ENCODE measurements at regions not wholly inside any gene's neighbourhood (a gene's known extent, or its start where the extent isn't known, plus 50 kb on each side); places are given as distances from the start of the nearest gene placed in this dataset.

- FAIRE-seq = no peak
- no peak for TF ChIP-seq CTCF (IDR thresholded peaks at IDR 0.05; ENCODE audit: insufficient read depth, missing control alignments)
These were observed 113.2 kb upstream of the CHST15 start for GRCh38 chr10:124206616-124207015.

GRCh38 chr10:124205432-124205831 is 112.0 kb upstream of the CHST15 start:
- DNase-seq (ENCODE audit: insufficient read length, low spot score) = no peak
- no peak for FAIRE-seq
- no peak for TF ChIP-seq CTCF (IDR thresholded peaks at IDR 0.05; ENCODE audit: insufficient read depth, missing control alignments)

More at GRCh38 chr10:124206616-124207015, 113.2 kb upstream of the CHST15 start:
- DNase-seq (ENCODE audit: insufficient read length, low spot score) = no peak

- no peak for DNase-seq (ENCODE audit: insufficient read length, low spot score)
- no peak for TF ChIP-seq CTCF (IDR thresholded peaks at IDR 0.05; ENCODE audit: insufficient read depth, missing control alignments)
- FAIRE-seq = no peak
These were observed 111.3 kb upstream of the CHST15 start for GRCh38 chr10:124204726-124205125.

- FAIRE-seq (no peak), DNase-seq (ENCODE audit: insufficient read length, low spot score) (no peak)
- TF ChIP-seq CTCF (IDR thresholded peaks at IDR 0.05; ENCODE audit: insufficient read depth, missing control alignments) = no peak
These were observed 106.6 kb upstream of the CHST15 start for GRCh38 chr10:124200011-124200410.

GRCh38 chr10:124198871-124199270 is 105.5 kb upstream of the CHST15 start:
- no peak for TF ChIP-seq CTCF (IDR thresholded peaks at IDR 0.05; ENCODE audit: insufficient read depth, missing control alignments)
- FAIRE-seq = no peak

GRCh38 chr10:124198125-124198501 is 104.7 kb upstream of the CHST15 start:
- DNase-seq (ENCODE audit: insufficient read length, low spot score) (no peak), FAIRE-seq (no peak)
- TF ChIP-seq CTCF (IDR thresholded peaks at IDR 0.05; ENCODE audit: insufficient read depth, missing control alignments) = no peak

More at GRCh38 chr10:124198871-124199270, 105.5 kb upstream of the CHST15 start:
- DNase-seq (ENCODE audit: insufficient read length, low spot score) = no peak

GRCh38 chr10:124197371-124198124 is 104.2 kb upstream of the CHST15 start:
- no peak for FAIRE-seq
- DNase-seq (ENCODE audit: insufficient read length, low spot score) = no peak
- no peak for TF ChIP-seq CTCF (IDR thresholded peaks at IDR 0.05; ENCODE audit: insufficient read depth, missing control alignments)

All from D721Med (cell line).